SK-N-SH (cell line): ENCODE measurements at regions not wholly inside any gene's neighbourhood (a gene's known extent, or its start where the extent isn't known, plus 50 kb on each side); places are given as distances from the start of the nearest gene placed in this dataset.

Source experiments
- CTCF ChIA-PET: fragments of 300-600, 350-600 bp; formaldehyde crosslinking; extraction: SDS; loops from one replicate; lab custom pipeline; 2021; lab: Yijun Ruan, JAX
- POLR2A ChIA-PET: fragments of 350-600 bp; sonication (Branson Sonifier 250); formaldehyde crosslinking; extraction: SDS; loops from one replicate; lab custom pipeline; 2020; ENCODE audit warnings: antibody characterized with exemption, inconsistent platforms; lab: Yijun Ruan, JAX
- DNase-seq: peaks from one replicate; pipeline ENCODE4 v3.0.0; 2012
- H2AFZ ChIP-seq: fragments of 200-600 bp; sonication (generic); 2 replicates; pipeline ENCODE4 v1.8.1; 2016; ENCODE audit warnings: antibody characterized with exemption, mild to moderate bottlenecking, low read depth
- H3F3A ChIP-seq: fragments of 200-600 bp; sonication (generic); replicated peaks from 2 replicates; pipeline ENCODE3; 2016; ENCODE audit warnings: antibody characterized with exemption, mild to moderate bottlenecking; ENCODE audit not compliant: insufficient read depth
- H3K27ac ChIP-seq, 2 experiments: fragments of 200-500 bp in 1 of 2; fragments of 200-600 bp in 1 of 2; sonication (Bioruptor generic) in 1 of 2; sonication (generic), shearing (Covaris generic) in 1 of 2; 2 replicates each; pipeline versions ENCODE4 v1.5.1 to v1.6.1; 2014 to 2016; ENCODE audit warnings: low read depth in 2 of 2, inconsistent platforms in 1 of 2, low read length in 1 of 2, mild to moderate bottlenecking in 1 of 2, mixed read lengths in 1 of 2
- H3K27me3 ChIP-seq: fragments of 200-600 bp; sonication (generic), shearing (Covaris generic); 2 replicates; pipeline ENCODE4 v1.6.1; 2016; ENCODE audit warnings: mixed run types; ENCODE audit not compliant: insufficient read depth
- H3K36me3 ChIP-seq, 2 experiments: fragments of 200-500 bp in 1 of 2; fragments of 200-600 bp in 1 of 2; sonication (Bioruptor generic) in 1 of 2; sonication (generic) in 1 of 2; replicated peaks in 1 of 2; 2 replicates each; pipeline versions ENCODE3 to v1.5.1; 2014 to 2016; ENCODE audit warnings: low read length in 1 of 2, mild to moderate bottlenecking in 1 of 2; ENCODE audit not compliant: insufficient read depth in 2 of 2, control insufficient read depth in 1 of 2
- H3K4me1 ChIP-seq, 2 experiments: fragments of 200-500 bp in 1 of 2; fragments of 200-600 bp in 1 of 2; sonication (Bioruptor generic) in 1 of 2; sonication (generic), shearing (Covaris generic) in 1 of 2; 2 replicates each; pipeline versions ENCODE4 v1.5.1 to v1.6.1; 2014 to 2016; ENCODE audit warnings: low read depth in 1 of 2, low read length in 1 of 2, mixed run types in 1 of 2; ENCODE audit not compliant: insufficient read depth in 2 of 2, control insufficient read depth in 1 of 2
- H3K4me2 ChIP-seq: fragments of 200-600 bp; sonication (generic), shearing (Covaris generic); 2 replicates; pipeline ENCODE4 v1.6.1; 2017; ENCODE audit warnings: mixed run types
- H3K4me3 ChIP-seq, 2 experiments: fragments of 200-500 bp in 1 of 2; fragments of 200-600 bp in 1 of 2; sonication (Bioruptor generic) in 1 of 2; sonication (generic), shearing (Covaris generic) in 1 of 2; 2 replicates each; pipeline versions ENCODE4 v1.5.1 to v1.8.1; 2014 to 2016; ENCODE audit warnings: low read depth in 2 of 2, inconsistent platforms in 1 of 2, low read length in 1 of 2, mild to moderate bottlenecking in 1 of 2, mixed read lengths in 1 of 2, moderate library complexity in 1 of 2
- H3K79me2 ChIP-seq: fragments of 200-600 bp; sonication (generic); 2 replicates; pipeline ENCODE4 v1.8.1; 2017; ENCODE audit warnings: mild to moderate bottlenecking; ENCODE audit not compliant: insufficient read depth
- H3K9ac ChIP-seq: fragments of 200-600 bp; sonication (generic); 2 replicates; pipeline ENCODE4 v1.6.1; 2017; ENCODE audit warnings: mixed run types
- H3K9me2 ChIP-seq: fragments of 200-600 bp; sonication (generic); 2 replicates; pipeline ENCODE4 v1.6.1; 2017; ENCODE audit warnings: mixed run types
- H3K9me3 ChIP-seq: fragments of 200-600 bp; sonication (generic); 2 replicates; pipeline ENCODE4 v1.6.1; 2017; ENCODE audit warnings: mixed run types, mild to moderate bottlenecking, moderate library complexity
- H4K20me1 ChIP-seq: fragments of 200-600 bp; sonication (generic); 2 replicates; pipeline ENCODE4 v1.6.1; 2017; ENCODE audit warnings: mild to moderate bottlenecking, mixed run types; ENCODE audit not compliant: insufficient read depth
- CHD2 ChIP-seq: fragments of 150-350 bp; IDR thresholded peaks from 2 replicates; pipeline ENCODE4 v1.6.1; 2018; ENCODE audit warnings: low read length; ENCODE audit not compliant: partially characterized antibody
- EZH2phosphoT487 ChIP-seq: fragments of 200-600 bp; sonication (generic); IDR thresholded peaks from 2 replicates; pipeline ENCODE4 v1.6.1; 2017; ENCODE audit warnings: low read depth, mixed run types, mild to moderate bottlenecking, antibody characterized with exemption, moderate library complexity, borderline replicate concordance
- FOXJ3 ChIP-seq: sonication (generic); formaldehyde crosslinking; IDR thresholded peaks from 2 replicates; pipeline ENCODE4 v1.5.1; 2020; ENCODE audit warnings: mild to moderate bottlenecking, missing genetic modification reagents
- FOXM1 ChIP-seq: IDR thresholded peaks from 2 replicates; pipeline ENCODE4 v1.4.0; 2012; ENCODE audit warnings: low read depth, mild to moderate bottlenecking
- GABPA ChIP-seq: IDR thresholded peaks from 2 replicates; pipeline ENCODE4 v1.4.0; 2012; ENCODE audit warnings: low read depth, mild to moderate bottlenecking
- GATA2 ChIP-seq: sonication (generic); formaldehyde crosslinking; IDR thresholded peaks from 2 replicates; pipeline ENCODE4 v1.5.0; 2020; ENCODE audit warnings: mild to moderate bottlenecking, missing genetic modification reagents
- MEF2A ChIP-seq: IDR thresholded peaks from 2 replicates; pipeline ENCODE4 v1.4.0; 2012; ENCODE audit warnings: low read depth, borderline replicate concordance
- MXI1 ChIP-seq: IDR thresholded peaks from 2 replicates; pipeline ENCODE4 v1.6.1; 2012; ENCODE audit warnings: mild to moderate bottlenecking, low read depth, low read length, improper control_type of control experiment
- NFIC ChIP-seq: IDR thresholded peaks from 2 replicates; pipeline ENCODE4 v1.4.0; 2012; ENCODE audit warnings: borderline replicate concordance
- NRF1 ChIP-seq: IDR thresholded peaks from 2 replicates; pipeline ENCODE4 v1.6.1; 2012; ENCODE audit warnings: low read depth, mild to moderate bottlenecking, low read length
- RFX5 ChIP-seq: IDR thresholded peaks from 2 replicates; pipeline ENCODE4 v1.6.1; 2012; ENCODE audit warnings: mild to moderate bottlenecking, improper control_type of control experiment, low read length
- TAF1 ChIP-seq: IDR thresholded peaks from 2 replicates; pipeline ENCODE4 v1.6.1; 2012; ENCODE audit warnings: low read depth, mild to moderate bottlenecking, low read length, moderate library complexity, borderline replicate concordance
- TCF12 ChIP-seq: IDR thresholded peaks from 2 replicates; pipeline ENCODE4 v1.4.0; 2012
- WGBS: methylation state at CpG from one replicate; pipeline ENCODE4 v1.1.6; 2017; ENCODE audit warnings: low lambda C conversion rate; 5-methylcytosine and 5-hydroxymethylcytosine counted together
- TF ChIP-seq, protein P1 (sequence below): IDR thresholded peaks from 2 replicates; pipeline ENCODE4 v1.6.1; 2012; ENCODE audit warnings: mild to moderate bottlenecking, low read depth, low read length, moderate library complexity
- TF ChIP-seq, protein P2 (sequence below): fragments of 200-600 bp; sonication (generic); IDR thresholded peaks from 2 replicates; pipeline ENCODE4 v1.6.1; 2017; ENCODE audit warnings: antibody characterized with exemption, mild to moderate bottlenecking, moderate library complexity
- TF ChIP-seq, protein P3 (sequence below): IDR thresholded peaks from 2 replicates; pipeline ENCODE4; 2012
- TF ChIP-seq, protein P4 (sequence below): IDR thresholded peaks from 2 replicates; pipeline ENCODE4 v1.4.0; 2012; ENCODE audit warnings: low read depth
- TF ChIP-seq, protein P5 (sequence below): fragments of 150-350 bp; IDR thresholded peaks from 2 replicates; pipeline ENCODE4 v1.6.1; 2017; ENCODE audit warnings: antibody characterized with exemption, low read length, low read depth, borderline replicate concordance

DNA sequence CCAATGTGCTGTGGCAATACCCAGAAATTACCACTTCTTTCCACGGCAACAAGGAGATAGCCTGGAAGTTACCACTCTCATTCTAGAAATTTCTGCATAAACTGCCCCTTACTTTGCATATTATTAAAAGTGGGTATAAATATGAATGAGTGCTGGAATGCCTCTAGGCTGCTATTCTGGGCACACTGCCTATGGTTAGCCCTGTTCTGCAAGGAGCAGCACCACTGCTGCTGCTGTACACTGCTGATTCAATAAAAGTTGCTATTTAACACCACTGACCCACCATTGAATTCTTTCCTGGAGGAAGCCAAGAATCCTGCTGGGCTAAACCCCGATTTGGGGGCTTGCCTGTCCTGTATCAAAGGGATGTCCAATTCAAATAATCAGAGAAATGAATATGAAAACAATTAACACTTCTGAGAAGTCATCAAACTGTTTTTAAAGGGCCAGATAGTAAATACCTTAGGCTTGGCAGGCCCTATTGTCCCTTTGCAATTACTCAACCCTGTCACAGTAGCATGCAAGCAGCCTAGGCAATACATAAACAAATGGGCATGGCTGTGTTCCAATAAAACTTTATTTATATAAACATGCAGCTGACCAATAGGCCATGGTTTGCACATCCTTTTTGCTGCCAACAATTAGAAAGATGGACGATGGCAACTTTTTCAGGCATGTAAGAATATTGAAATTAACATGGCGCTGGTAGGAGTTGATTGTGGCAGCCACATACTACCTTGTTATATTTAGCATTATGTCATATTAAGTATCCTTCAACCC is 369.4 kb upstream of the B3GALT2 start:
- DNase-seq = no peak

DNA sequence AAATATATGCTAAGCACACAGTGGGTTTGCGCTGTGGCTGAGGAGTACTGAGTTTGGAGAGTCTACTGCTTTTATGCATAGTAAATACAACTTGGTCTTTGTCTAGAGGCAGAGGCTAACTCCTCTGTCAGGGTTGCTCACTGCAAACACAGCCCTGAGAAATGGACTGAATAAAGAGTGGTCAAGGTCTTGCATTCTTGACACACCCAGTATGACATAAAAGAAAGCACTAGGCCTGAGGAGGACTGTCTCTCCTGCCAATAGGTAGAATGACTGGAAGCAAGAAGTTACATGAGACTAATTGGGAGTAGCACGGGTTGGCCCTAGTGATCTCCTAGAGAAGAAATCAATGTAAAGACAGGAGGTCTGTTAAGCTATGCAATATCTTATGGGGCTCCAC is 367.2 kb upstream of the B3GALT2 start:
- no peak overlapping the region for H2AFZ ChIP-seq
- no peaks in the 10 kb centered on the region for H3K27me3 ChIP-seq
- H3K27ac ChIP-seq = no peak overlapping the region
- no peak overlapping the region for H3K4me3 ChIP-seq
- no peak overlapping the region for H3K4me2 ChIP-seq
- H3K9ac ChIP-seq = no peak overlapping the region
- peaks cover 11% of the 10 kb centered on the region for H3F3A ChIP-seq
- no peaks in the 10 kb centered on the region for H3K9me3 ChIP-seq
- H3K4me1 ChIP-seq = peaks cover 0 to 1% of the 10 kb centered on the region in 2 experiments; a peak in 2 of 4 replicates
- ChIA-PET POLR2A (no interaction called here), CTCF (no interaction called here)
- no peaks in the 10 kb centered on the region for H3K79me2 ChIP-seq
- no peaks in the 10 kb centered on the region for H4K20me1 ChIP-seq
- DNase-seq = no peak
- H3K36me3 ChIP-seq = no peaks in the 10 kb centered on the region
- no peaks in the 10 kb centered on the region for H3K9me2 ChIP-seq
- WGBS = 44% methylated on average over 2 of the region's 2 CpGs
- TF ChIP-seq GABPA = no peak
- no peak for TF ChIP-seq FOXM1
- TF ChIP-seq, protein P1, sequence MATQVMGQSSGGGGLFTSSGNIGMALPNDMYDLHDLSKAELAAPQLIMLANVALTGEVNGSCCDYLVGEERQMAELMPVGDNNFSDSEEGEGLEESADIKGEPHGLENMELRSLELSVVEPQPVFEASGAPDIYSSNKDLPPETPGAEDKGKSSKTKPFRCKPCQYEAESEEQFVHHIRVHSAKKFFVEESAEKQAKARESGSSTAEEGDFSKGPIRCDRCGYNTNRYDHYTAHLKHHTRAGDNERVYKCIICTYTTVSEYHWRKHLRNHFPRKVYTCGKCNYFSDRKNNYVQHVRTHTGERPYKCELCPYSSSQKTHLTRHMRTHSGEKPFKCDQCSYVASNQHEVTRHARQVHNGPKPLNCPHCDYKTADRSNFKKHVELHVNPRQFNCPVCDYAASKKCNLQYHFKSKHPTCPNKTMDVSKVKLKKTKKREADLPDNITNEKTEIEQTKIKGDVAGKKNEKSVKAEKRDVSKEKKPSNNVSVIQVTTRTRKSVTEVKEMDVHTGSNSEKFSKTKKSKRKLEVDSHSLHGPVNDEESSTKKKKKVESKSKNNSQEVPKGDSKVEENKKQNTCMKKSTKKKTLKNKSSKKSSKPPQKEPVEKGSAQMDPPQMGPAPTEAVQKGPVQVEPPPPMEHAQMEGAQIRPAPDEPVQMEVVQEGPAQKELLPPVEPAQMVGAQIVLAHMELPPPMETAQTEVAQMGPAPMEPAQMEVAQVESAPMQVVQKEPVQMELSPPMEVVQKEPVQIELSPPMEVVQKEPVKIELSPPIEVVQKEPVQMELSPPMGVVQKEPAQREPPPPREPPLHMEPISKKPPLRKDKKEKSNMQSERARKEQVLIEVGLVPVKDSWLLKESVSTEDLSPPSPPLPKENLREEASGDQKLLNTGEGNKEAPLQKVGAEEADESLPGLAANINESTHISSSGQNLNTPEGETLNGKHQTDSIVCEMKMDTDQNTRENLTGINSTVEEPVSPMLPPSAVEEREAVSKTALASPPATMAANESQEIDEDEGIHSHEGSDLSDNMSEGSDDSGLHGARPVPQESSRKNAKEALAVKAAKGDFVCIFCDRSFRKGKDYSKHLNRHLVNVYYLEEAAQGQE = no peak
- no peak for TF ChIP-seq CHD2
- no peak for TF ChIP-seq GATA2 (CRISPR knock-in tag)
- no peak for TF ChIP-seq TCF12
- TF ChIP-seq, protein P2, sequence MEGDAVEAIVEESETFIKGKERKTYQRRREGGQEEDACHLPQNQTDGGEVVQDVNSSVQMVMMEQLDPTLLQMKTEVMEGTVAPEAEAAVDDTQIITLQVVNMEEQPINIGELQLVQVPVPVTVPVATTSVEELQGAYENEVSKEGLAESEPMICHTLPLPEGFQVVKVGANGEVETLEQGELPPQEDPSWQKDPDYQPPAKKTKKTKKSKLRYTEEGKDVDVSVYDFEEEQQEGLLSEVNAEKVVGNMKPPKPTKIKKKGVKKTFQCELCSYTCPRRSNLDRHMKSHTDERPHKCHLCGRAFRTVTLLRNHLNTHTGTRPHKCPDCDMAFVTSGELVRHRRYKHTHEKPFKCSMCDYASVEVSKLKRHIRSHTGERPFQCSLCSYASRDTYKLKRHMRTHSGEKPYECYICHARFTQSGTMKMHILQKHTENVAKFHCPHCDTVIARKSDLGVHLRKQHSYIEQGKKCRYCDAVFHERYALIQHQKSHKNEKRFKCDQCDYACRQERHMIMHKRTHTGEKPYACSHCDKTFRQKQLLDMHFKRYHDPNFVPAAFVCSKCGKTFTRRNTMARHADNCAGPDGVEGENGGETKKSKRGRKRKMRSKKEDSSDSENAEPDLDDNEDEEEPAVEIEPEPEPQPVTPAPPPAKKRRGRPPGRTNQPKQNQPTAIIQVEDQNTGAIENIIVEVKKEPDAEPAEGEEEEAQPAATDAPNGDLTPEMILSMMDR = no peak
- no peak for TF ChIP-seq EZH2phosphoT487
- no peak for TF ChIP-seq NFIC
- TF ChIP-seq FOXJ3 = no peak
- TF ChIP-seq, protein P3, sequence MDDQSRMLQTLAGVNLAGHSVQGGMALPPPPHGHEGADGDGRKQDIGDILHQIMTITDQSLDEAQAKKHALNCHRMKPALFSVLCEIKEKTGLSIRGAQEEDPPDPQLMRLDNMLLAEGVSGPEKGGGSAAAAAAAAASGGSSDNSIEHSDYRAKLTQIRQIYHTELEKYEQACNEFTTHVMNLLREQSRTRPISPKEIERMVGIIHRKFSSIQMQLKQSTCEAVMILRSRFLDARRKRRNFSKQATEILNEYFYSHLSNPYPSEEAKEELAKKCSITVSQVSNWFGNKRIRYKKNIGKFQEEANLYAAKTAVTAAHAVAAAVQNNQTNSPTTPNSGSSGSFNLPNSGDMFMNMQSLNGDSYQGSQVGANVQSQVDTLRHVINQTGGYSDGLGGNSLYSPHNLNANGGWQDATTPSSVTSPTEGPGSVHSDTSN = no peak
- no peak for TF ChIP-seq NRF1
- TF ChIP-seq, protein P4, sequence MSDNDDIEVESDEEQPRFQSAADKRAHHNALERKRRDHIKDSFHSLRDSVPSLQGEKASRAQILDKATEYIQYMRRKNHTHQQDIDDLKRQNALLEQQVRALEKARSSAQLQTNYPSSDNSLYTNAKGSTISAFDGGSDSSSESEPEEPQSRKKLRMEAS = no peak
- TF ChIP-seq, protein P5, sequence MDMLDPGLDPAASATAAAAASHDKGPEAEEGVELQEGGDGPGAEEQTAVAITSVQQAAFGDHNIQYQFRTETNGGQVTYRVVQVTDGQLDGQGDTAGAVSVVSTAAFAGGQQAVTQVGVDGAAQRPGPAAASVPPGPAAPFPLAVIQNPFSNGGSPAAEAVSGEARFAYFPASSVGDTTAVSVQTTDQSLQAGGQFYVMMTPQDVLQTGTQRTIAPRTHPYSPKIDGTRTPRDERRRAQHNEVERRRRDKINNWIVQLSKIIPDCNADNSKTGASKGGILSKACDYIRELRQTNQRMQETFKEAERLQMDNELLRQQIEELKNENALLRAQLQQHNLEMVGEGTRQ = no peak
- no peak for TF ChIP-seq MXI1
- no peak for TF ChIP-seq RFX5
- TF ChIP-seq MEF2A = no peak

More for the DNA sequence above, 369.4 kb upstream of the B3GALT2 start:
- Histone ChIP-seq H3K36me3 (no peaks in the 10 kb centered on the region), H3K9me2 (no peaks in the 10 kb centered on the region), H3K9ac (no peak overlapping the region), H3K27ac (no peak overlapping the region), H3F3A (peaks cover 20% of the 10 kb centered on the region), H3K79me2 (no peaks in the 10 kb centered on the region), H4K20me1 (no peaks in the 10 kb centered on the region), H2AFZ (no peak overlapping the region), H3K4me3 (no peak overlapping the region), H3K27me3 (no peaks in the 10 kb centered on the region), H3K4me1 (peaks cover 2 to 4% of the 10 kb centered on the region in 2 experiments; a peak in 2 of 4 replicates)
- WGBS = 47% methylated on average over 4 of the region's 4 CpGs
- CTCF ChIA-PET = no interaction called here
- TF ChIP-seq MEF2A (no peak), TAF1 (no peak)
- TF ChIP-seq, all 33 proteins: peak for 0
- no peaks in the 10 kb centered on the region for H3K9me3 ChIP-seq
- POLR2A ChIA-PET = no interaction called here
- no peak overlapping the region for H3K4me2 ChIP-seq
